HEK293T (cell line): ENCODE measurements at regions not wholly inside any gene's neighbourhood (a gene's known extent, or its start where the extent isn't known, plus 50 kb on each side); places are given as distances from the start of the nearest gene placed in this dataset.

Experiments used
- CTCF ChIA-PET: fragments of 350-600 bp; formaldehyde crosslinking; extraction: SDS; loops from one replicate; lab custom pipeline; 2021; ENCODE audit warnings: antibody characterized with exemption, inconsistent platforms; lab: Yijun Ruan, JAX
- POLR2A ChIA-PET: fragments of 350-600 bp; formaldehyde crosslinking; extraction: SDS; loops from one replicate; lab custom pipeline; 2020; ENCODE audit warnings: antibody characterized with exemption, inconsistent platforms; lab: Yijun Ruan, JAX
- DNase-seq: peaks from one replicate; pipeline ENCODE4 v3.0.0; 2012; ENCODE audit warnings: mixed read lengths; ENCODE audit errors: extremely low spot score
- ARNT ChIP-seq: fragments of 450-650 bp; IDR thresholded peaks from 2 replicates; pipeline ENCODE4 v1.6.1; 2017; ENCODE audit warnings: mild to moderate bottlenecking
- BHLHE40 ChIP-seq: fragments of 450-650 bp; IDR thresholded peaks from 2 replicates; pipeline ENCODE4 v1.6.1; 2016; ENCODE audit warnings: mild to moderate bottlenecking, moderate library complexity, borderline replicate concordance
- CTBP1 ChIP-seq: fragments of 450-650 bp; IDR thresholded peaks from 2 replicates; pipeline ENCODE4 v1.6.1; 2016; ENCODE audit warnings: borderline replicate concordance
- ELF4 ChIP-seq: fragments of 450-650 bp; IDR thresholded peaks from 2 replicates; pipeline ENCODE4 v1.6.1; 2017; ENCODE audit warnings: antibody characterized with exemption
- FOXA1 ChIP-seq: fragments of 450-650 bp; IDR thresholded peaks from 2 replicates; pipeline ENCODE4 v1.6.1; 2016; ENCODE audit warnings: mild to moderate bottlenecking
- FOXK2 ChIP-seq: fragments of 450-650 bp; IDR thresholded peaks from 2 replicates; pipeline ENCODE4 v1.6.1; 2016; ENCODE audit warnings: mild to moderate bottlenecking
- FOXM1 ChIP-seq: fragments of 450-650 bp; IDR thresholded peaks from 2 replicates; pipeline ENCODE4 v1.6.1; 2017; ENCODE audit warnings: mild to moderate bottlenecking, borderline replicate concordance
- HDGF ChIP-seq: fragments of 450-650 bp; IDR thresholded peaks from 2 replicates; pipeline ENCODE4 v1.6.1; 2017; ENCODE audit warnings: antibody characterized with exemption, borderline replicate concordance
- L3MBTL2 ChIP-seq: fragments of 450-650 bp; conservative IDR thresholded peaks from 2 replicates; pipeline ENCODE4 v1.6.1; 2016; ENCODE audit warnings: mild to moderate bottlenecking
- LEF1 ChIP-seq: fragments of 450-650 bp; IDR thresholded peaks from 2 replicates; pipeline ENCODE4 v1.6.1; 2017; ENCODE audit warnings: mild to moderate bottlenecking, borderline replicate concordance
- NFRKB ChIP-seq: fragments of 450-650 bp; IDR thresholded peaks from 2 replicates; pipeline ENCODE4 v1.6.1; 2016; ENCODE audit warnings: mild to moderate bottlenecking, moderate library complexity
- SP1 ChIP-seq: fragments of 450-650 bp; IDR thresholded peaks from 2 replicates; pipeline ENCODE4 v1.6.1; 2017
- SUZ12 ChIP-seq: fragments of 450-650 bp; IDR thresholded peaks from 2 replicates; pipeline ENCODE4 v1.6.1; 2016; ENCODE audit warnings: mild to moderate bottlenecking
- TARDBP ChIP-seq: fragments of 450-650 bp; IDR thresholded peaks from 2 replicates; pipeline ENCODE4 v1.6.1; 2016
- ZNF384 ChIP-seq: fragments of 450-650 bp; IDR thresholded peaks from 2 replicates; pipeline ENCODE4 v1.6.1; 2016
- TF ChIP-seq, protein P1 (sequence below): fragments of 450-650 bp; IDR thresholded peaks from 2 replicates; pipeline ENCODE4 v1.6.1; 2016

DNA sequence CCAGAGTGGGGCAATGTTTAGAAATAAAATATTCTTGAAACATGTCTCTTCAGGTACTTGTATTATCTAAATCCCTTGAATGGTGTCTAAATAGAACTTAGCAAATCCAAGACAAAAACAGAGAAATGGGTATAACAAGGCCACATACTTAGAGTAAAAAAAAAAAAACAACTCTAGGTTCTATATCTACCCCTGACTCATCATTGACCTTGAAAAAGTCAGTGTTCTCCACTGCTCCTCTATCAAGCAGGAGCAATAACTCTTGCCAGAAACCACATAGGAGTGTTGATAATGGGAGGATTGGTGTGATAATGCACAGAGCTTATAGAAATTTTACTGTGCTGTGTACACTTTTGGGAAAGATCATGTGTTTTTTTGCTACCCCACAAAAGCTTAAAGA lies 296.6 kb upstream of the PMFBP1 start:
- ChIA-PET CTCF (interaction anchor here (0.7 kb wide), 1 partner anchor 242 kb away, joined by 3 read pairs; no protein-coding TSS in a partner anchor), POLR2A (no interaction called here)
- DNase-seq = no peak
- TF ChIP-seq, protein P1, sequence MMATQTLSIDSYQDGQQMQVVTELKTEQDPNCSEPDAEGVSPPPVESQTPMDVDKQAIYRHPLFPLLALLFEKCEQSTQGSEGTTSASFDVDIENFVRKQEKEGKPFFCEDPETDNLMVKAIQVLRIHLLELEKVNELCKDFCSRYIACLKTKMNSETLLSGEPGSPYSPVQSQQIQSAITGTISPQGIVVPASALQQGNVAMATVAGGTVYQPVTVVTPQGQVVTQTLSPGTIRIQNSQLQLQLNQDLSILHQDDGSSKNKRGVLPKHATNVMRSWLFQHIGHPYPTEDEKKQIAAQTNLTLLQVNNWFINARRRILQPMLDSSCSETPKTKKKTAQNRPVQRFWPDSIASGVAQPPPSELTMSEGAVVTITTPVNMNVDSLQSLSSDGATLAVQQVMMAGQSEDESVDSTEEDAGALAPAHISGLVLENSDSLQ = no peak
- TF ChIP-seq BHLHE40 (no peak), L3MBTL2 (no peak), HDGF (no peak)

DNA sequence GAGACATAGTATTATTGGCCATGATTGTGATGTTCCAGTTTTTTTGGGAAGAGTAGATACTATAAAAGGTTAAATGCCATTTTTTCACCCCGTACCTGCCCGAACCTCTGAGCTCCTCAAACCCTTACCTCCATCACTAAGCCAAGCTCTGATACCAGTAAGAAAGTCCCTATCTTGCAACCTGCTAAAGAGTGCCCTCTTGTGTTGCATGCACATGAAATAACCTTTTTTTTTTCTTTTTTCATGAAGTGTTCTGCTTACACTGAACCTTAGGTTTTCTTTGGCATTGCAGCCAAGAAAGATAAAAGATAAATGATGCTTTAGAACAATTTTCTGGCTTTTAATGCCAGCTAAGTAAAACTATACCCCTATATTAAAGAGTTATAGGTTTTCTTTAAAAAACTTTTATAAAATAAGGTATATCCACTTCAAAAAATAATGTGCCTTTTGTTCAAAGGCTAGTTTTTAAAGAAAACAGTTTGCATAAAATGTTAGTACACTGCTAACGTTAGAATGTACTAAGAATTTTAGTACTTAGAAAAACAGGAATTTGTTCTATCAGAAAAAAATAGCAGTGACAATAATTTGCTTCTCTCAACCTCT lies 295.3 kb upstream of the PMFBP1 start:
- ChIA-PET POLR2A (no interaction called here), CTCF (interaction anchor here (0.6 to 1.5 kb wide), 5 partner anchors 26 to 506 kb away, joined by 3 to 12 read pairs (median 6); no protein-coding TSS in a partner anchor)
- TF ChIP-seq CTBP1 = no peak
- TF ChIP-seq BHLHE40 = no peak
- TF ChIP-seq ELF4 = no peak
- no peak for TF ChIP-seq HDGF
- TF ChIP-seq SUZ12 = no peak
- peak; percentile 92 for TF ChIP-seq ZNF384
- DNase-seq = peak; percentile 31

DNA sequence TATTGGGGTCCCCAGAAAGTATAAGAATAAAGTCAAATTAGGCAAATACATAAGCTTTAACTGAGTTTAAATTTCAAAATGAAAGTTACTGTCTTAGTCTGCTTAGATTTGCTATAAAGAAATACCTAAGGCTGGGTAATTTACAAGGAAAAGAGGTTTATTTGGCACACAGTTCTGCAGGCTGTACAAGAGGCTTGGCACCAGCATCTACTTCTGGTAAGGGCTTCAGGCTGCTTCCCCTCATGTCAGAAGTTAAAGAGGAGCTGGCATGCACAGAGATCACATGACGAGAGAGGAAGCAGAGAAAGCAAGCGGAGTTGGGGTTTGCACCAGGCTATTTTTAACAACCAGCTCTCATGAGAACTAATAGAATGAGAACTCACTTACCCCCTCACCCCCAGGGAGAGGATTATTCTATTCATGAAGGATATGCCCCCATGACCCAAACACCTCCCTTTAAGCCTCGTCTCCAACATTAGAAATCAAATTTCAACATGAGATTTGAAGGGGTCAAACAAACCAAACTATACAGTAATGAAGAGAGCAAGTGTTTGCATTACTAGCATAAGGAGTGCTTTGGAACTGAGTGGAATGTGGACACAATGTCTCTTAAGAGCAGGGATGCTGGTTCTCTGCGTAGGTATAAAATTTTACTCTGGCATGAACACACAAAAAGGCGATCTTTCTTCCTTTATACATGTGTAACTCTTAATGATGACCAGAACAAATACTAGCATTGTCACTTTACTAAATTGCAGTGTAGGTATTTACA lies 292.8 kb upstream of the PMFBP1 start:
- ChIA-PET CTCF (interaction anchor here (0.7 kb wide), 1 partner anchor 25 kb away, joined by 4 read pairs; no protein-coding TSS in a partner anchor), POLR2A (no interaction called here)
- no peak for DNase-seq
- no peak for TF ChIP-seq HDGF
- TF ChIP-seq ELF4 = no peak
- TF ChIP-seq SP1 = no peak
- no peak for TF ChIP-seq LEF1
- TF ChIP-seq FOXM1 = no peak
- no peak for TF ChIP-seq FOXK2
- no peak for TF ChIP-seq FOXA1
- no peak for TF ChIP-seq L3MBTL2
- TF ChIP-seq ARNT = no peak
- no peak for TF ChIP-seq TARDBP
- no peak for TF ChIP-seq NFRKB
- TF ChIP-seq ZNF384 = no peak

DNA sequence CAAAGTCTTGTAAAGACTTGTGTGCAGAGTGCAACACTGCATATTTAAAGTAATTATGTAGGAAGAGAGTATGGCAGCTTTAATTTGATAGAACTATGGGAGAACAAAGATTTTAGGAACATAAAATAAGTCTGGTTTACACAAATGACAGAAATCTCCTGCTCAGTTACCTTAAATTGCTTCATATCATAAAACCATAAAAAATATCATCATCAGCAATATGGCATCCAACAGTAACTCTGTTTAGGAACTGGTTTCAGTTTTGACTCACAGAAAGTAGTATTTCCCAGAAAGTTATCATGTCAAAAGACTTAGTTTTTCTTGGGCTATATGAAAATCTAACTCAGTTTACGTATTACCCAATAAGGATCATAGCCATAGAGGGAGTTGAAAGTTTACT lies 292.1 kb upstream of the PMFBP1 start:
- CTCF ChIA-PET = interaction anchor here (0.7 kb wide), 1 partner anchor 26 kb away, joined by 4 read pairs; no protein-coding TSS in a partner anchor
- TF ChIP-seq FOXK2 (no peak), SP1 (no peak), HDGF (no peak), L3MBTL2 (no peak), ELF4 (no peak), FOXM1 (no peak), SUZ12 (no peak), FOXA1 (no peak), BHLHE40 (no peak), TARDBP (no peak), LEF1 (no peak), CTBP1 (no peak), ZNF384 (no peak)
- TF ChIP-seq, protein P1 = no peak
- POLR2A ChIA-PET = no interaction called here
- DNase-seq = no peak

DNA sequence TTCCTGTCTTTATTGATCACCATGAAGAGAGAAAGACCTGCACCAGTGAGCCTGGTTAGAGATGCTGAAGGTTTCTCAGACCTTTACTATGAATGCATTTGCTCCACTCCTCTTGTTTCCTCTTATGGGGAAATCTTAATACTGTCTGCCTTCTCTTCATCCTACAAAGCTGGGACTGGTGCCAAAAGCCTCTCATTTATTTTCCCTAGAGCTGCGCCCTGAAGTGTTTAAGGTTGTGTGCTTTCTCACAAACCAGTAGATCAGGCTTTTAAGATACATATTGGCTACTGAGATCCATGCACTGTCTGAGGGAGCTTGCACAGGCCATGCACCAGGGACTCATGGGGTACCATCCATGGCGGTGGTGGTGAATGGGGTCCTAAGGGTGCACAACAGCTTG lies 286.1 kb upstream of the PMFBP1 start:
- CTCF ChIA-PET = no interaction called here

DNA sequence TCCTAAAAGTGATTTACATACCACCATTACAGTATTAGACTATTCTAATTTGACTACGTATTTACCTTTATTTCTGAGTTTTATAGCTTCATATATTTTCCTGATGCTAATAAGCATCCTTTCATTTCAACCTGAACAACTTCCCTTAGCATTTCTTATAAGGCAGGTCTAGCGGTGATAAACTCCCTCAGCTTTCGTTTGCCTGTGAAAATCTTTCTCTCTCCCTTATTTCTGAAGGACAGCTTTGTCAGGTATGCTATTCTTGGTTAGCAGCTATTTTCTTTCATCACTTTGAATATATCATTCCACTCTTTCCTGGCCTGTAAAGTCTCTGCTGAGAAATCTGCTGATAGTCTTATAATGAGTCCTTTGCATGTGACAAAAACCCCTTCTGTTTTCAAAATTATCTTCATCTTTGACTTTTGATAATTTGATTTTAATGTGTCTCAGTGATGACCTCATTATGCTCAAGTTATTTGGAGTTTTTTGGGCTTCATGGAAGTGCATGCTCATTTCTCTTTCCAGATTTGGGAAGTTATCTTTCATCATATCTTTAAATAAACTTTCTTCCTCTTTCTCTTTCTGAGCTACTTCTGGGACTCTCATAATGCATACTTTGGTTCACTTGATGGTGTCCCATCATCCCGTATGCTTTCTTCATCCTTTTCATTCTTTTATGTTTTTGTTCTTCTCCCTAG lies 285.4 kb upstream of the PMFBP1 start:
- DNase-seq = no peak
- TF ChIP-seq, protein P1 = no peak
- TF ChIP-seq SP1 = no peak
- TF ChIP-seq HDGF = no peak
- no peak for TF ChIP-seq FOXA1
- no peak for TF ChIP-seq TARDBP
- no peak for TF ChIP-seq ELF4
- no peak for TF ChIP-seq NFRKB
- TF ChIP-seq FOXK2 = no peak
- no peak for TF ChIP-seq FOXM1
- no peak for TF ChIP-seq SUZ12
- TF ChIP-seq LEF1 = no peak
- TF ChIP-seq CTBP1 = no peak
- TF ChIP-seq ZNF384 = no peak
- no peak for TF ChIP-seq BHLHE40
- CTCF ChIA-PET = no interaction called here
- POLR2A ChIA-PET = no interaction called here

More for the DNA sequence above, 286.1 kb upstream of the PMFBP1 start:
- POLR2A ChIA-PET = no interaction called here
- TF ChIP-seq ARNT (no peak), ELF4 (no peak), ZNF384 (no peak), HDGF (no peak), L3MBTL2 (no peak), FOXK2 (no peak)
- DNase-seq = no peak
